ENCODE measurements at regions not wholly inside any gene's neighbourhood (a gene's known extent, or its start where the extent isn't known, plus 50 kb on each side); places are given as distances from the start of the nearest gene placed in this dataset.

DNA sequence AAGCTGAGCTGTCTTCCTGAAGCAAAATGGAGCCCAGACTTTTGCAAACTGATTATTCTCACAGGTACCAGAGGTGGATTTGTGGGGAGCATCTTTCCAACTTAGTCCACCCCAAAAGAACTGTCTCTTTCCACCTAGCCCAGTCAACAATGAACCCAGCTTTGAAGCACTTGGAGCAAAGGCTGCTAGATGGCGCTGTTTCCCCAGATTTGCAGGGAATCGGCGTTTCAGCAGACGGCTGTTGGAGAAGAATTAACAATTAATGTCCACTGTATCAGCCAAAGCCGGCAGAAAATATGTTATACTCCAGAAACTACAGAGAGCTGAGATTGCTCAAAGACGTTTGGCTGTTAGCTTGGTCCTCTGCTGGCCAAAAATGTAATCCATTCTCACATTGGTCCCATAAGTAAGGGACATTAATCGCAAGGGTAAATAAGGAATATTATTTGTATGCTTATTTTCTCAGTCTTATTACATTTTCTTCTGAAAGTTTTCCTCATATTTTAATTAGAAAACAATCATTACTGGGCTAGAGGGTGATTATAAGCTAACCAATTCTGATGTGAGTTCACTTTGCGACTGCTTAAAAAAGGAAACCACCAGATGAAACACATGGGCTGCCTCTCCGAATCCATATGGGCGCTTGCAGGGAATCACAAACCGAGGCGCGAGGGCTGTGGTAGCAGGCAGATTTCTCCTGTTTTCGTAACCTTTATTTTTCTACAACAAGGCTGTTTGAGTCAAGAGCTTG is 423.8 kb upstream of the MEX3C start:
- Histone ChIP-seq H3K27me3 (replicated peaks in 1 of 2; ENCODE audit: control insufficient read depth in 2 of 2, insufficient read depth in 2 of 2, low read length in 1 of 2) (no peaks in the 10 kb centered on the region), H3K4me2 (ENCODE audit: control insufficient read depth, insufficient read depth) (no peak overlapping the region), H3K36me3 (ENCODE audit: control insufficient read depth in 2 of 2, insufficient read depth in 2 of 2, low read length in 1 of 2) (no peaks in the 10 kb centered on the region), H3K4me1 (ENCODE audit: control insufficient read depth, insufficient read depth, low read length) (no peaks in the 10 kb centered on the region), H3K9ac (ENCODE audit: control insufficient read depth, insufficient read depth, low read length) (no peak overlapping the region), H3K4me3 (no peak overlapping the region), H2AFZ (ENCODE audit: control insufficient read depth, low read depth, low read length) (no peak overlapping the region), H3K27ac (ENCODE audit: control insufficient read depth, insufficient read depth) (no peak overlapping the region), H4K20me1 (ENCODE audit: control insufficient read depth, insufficient read depth) (no peaks in the 10 kb centered on the region), H3K79me2 (ENCODE audit: control insufficient read depth, insufficient read depth, low read length) (no peaks in the 10 kb centered on the region), H3K9me3 (replicated peaks; ENCODE audit: control insufficient read depth, insufficient read depth, low read length) (no peaks in the 10 kb centered on the region)
- CTCF ChIA-PET, result interaction anchor here (0.6 to 4.7 kb wide), 42 partner anchors 10 to 1378 kb away, joined by 3 to 53 read pairs (median 4); no protein-coding TSS in a partner anchor
- peak; percentile 90 for ATAC-seq
- RAD21 ChIA-PET (ENCODE audit: unreplicated experiment), result interaction anchor here (0.8 to 6.6 kb wide), 17 partner anchors 10 to 1284 kb away, joined by 3 to 76 read pairs (median 4); no protein-coding TSS in a partner anchor
- POLR2A ChIA-PET, result no interaction called here
- intact Hi-C loops (cut with micrococcal nuclease; ENCODE audit: unreplicated experiment), result loop anchor here (2.0 to 10.0 kb wide), 5 partner anchors 48 to 1534 kb away; no protein-coding TSS in a partner anchor
- WGBS (ENCODE audit: insufficient coverage, insufficient replicate concordance, low lambda C conversion rate, missing lambda C conversion rate), result 24% methylated on average over 14 of the region's 14 CpGs
- in situ Hi-C loops (cut with MboI), result no loop called here
- DNase-seq (ENCODE audit: low read depth, low spot score), result peak; percentile 12
- no TSS peak for BruUV-seq (replicated peaks)
- peak; percentile 86 for FAIRE-seq
- SMC1A ChIA-PET (ENCODE audit: uncharacterized antibody, unreplicated experiment), result interaction anchor here (0.6 to 6.2 kb wide), 23 partner anchors 10 to 1533 kb away, joined by 3 to 38 read pairs (median 3); no protein-coding TSS in a partner anchor
- no peak for TF ChIP-seq PML (IDR thresholded peaks at IDR 0.05; ENCODE audit: low read length)
- TF ChIP-seq, protein P1, sequence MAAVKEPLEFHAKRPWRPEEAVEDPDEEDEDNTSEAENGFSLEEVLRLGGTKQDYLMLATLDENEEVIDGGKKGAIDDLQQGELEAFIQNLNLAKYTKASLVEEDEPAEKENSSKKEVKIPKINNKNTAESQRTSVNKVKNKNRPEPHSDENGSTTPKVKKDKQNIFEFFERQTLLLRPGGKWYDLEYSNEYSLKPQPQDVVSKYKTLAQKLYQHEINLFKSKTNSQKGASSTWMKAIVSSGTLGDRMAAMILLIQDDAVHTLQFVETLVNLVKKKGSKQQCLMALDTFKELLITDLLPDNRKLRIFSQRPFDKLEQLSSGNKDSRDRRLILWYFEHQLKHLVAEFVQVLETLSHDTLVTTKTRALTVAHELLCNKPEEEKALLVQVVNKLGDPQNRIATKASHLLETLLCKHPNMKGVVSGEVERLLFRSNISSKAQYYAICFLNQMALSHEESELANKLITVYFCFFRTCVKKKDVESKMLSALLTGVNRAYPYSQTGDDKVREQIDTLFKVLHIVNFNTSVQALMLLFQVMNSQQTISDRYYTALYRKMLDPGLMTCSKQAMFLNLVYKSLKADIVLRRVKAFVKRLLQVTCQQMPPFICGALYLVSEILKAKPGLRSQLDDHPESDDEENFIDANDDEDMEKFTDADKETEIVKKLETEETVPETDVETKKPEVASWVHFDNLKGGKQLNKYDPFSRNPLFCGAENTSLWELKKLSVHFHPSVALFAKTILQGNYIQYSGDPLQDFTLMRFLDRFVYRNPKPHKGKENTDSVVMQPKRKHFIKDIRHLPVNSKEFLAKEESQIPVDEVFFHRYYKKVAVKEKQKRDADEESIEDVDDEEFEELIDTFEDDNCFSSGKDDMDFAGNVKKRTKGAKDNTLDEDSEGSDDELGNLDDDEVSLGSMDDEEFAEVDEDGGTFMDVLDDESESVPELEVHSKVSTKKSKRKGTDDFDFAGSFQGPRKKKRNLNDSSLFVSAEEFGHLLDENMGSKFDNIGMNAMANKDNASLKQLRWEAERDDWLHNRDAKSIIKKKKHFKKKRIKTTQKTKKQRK (IDR thresholded peaks at IDR 0.05; ENCODE audit: low read depth, low read length), result no peak
- TF ChIP-seq FOXM1 (IDR thresholded peaks at IDR 0.05; ENCODE audit: low read depth, low read length), result no peak
- no peak for TF ChIP-seq ZNF384 (IDR thresholded peaks at IDR 0.05; ENCODE audit: borderline replicate concordance, low read depth, low read length)
- TF ChIP-seq BHLHE40 (IDR thresholded peaks at IDR 0.05; ENCODE audit: borderline replicate concordance in 1 of 2, low read depth in 2 of 2, low read length in 1 of 2), result no peak
- no peak for TF ChIP-seq POU2F2 (IDR thresholded peaks at IDR 0.05; ENCODE audit: borderline replicate concordance, low read depth, low read length)
- peak; percentile 98 for TF ChIP-seq RAD21 (IDR thresholded peaks at IDR 0.05; ENCODE audit: insufficient read depth, low read depth, low read length)
- TF ChIP-seq, protein P2, sequence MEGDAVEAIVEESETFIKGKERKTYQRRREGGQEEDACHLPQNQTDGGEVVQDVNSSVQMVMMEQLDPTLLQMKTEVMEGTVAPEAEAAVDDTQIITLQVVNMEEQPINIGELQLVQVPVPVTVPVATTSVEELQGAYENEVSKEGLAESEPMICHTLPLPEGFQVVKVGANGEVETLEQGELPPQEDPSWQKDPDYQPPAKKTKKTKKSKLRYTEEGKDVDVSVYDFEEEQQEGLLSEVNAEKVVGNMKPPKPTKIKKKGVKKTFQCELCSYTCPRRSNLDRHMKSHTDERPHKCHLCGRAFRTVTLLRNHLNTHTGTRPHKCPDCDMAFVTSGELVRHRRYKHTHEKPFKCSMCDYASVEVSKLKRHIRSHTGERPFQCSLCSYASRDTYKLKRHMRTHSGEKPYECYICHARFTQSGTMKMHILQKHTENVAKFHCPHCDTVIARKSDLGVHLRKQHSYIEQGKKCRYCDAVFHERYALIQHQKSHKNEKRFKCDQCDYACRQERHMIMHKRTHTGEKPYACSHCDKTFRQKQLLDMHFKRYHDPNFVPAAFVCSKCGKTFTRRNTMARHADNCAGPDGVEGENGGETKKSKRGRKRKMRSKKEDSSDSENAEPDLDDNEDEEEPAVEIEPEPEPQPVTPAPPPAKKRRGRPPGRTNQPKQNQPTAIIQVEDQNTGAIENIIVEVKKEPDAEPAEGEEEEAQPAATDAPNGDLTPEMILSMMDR (IDR thresholded peaks at IDR 0.05 in 2 of 3, conservative IDR thresholded peaks at IDR 0.05 in 1 of 3; ENCODE audit: control insufficient read depth in 2 of 3, extremely low read depth in 1 of 3, insufficient read depth in 1 of 3, low read depth in 3 of 3, low read length in 3 of 3), result peak; percentile 87 to 92 (median 90)
- TF ChIP-seq SIN3A (IDR thresholded peaks at IDR 0.05; ENCODE audit: low read depth, low read length), result no peak
- TF ChIP-seq RUNX3 (IDR thresholded peaks at IDR 0.05; ENCODE audit: low read length), result no peak
- TF ChIP-seq LARP7 (IDR thresholded peaks at IDR 0.05), result no peak
- TF ChIP-seq, protein P3, sequence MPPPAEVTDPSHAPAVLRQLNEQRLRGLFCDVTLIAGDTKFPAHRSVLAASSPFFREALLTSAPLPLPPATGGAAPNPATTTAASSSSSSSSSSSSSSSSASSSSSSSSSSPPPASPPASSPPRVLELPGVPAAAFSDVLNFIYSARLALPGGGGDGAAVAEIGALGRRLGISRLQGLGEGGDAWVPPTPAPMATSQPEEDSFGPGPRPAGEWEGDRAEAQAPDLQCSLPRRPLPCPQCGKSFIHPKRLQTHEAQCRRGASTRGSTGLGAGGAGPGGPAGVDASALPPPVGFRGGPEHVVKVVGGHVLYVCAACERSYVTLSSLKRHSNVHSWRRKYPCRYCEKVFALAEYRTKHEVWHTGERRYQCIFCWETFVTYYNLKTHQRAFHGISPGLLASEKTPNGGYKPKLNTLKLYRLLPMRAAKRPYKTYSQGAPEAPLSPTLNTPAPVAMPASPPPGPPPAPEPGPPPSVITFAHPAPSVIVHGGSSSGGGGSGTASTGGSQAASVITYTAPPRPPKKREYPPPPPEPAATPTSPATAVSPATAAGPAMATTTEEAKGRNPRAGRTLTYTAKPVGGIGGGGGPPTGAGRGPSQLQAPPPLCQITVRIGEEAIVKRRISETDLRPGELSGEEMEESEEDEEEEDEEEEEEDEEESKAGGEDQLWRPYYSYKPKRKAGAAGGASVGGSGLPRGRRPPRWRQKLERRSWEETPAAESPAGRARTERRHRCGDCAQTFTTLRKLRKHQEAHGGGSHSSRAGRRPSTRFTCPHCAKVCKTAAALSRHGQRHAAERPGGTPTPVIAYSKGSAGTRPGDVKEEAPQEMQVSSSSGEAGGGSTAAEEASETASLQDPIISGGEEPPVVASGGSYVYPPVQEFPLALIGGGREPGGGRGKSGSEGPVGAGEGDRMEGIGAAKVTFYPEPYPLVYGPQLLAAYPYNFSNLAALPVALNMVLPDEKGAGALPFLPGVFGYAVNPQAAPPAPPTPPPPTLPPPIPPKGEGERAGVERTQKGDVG (CRISPR knock-in tag; IDR thresholded peaks at IDR 0.05), result no peak
- no peak for TF ChIP-seq TCF7 (IDR thresholded peaks at IDR 0.05; ENCODE audit: borderline replicate concordance)
- TF ChIP-seq CHD1 (IDR thresholded peaks at IDR 0.05; ENCODE audit: low read depth, low read length), result no peak
- no peak for TF ChIP-seq CREM (IDR thresholded peaks at IDR 0.05; ENCODE audit: low read depth)
- TF ChIP-seq HDAC2 (IDR thresholded peaks at IDR 0.05), result no peak

Data from GM12878 (cell line).